ES-I3 (cell line): ENCODE measurements at regions not wholly inside any gene's neighbourhood (a gene's known extent, or its start where the extent isn't known, plus 50 kb on each side); places are given as distances from the start of the nearest gene placed in this dataset.
"Not testable (repeated sequence)": the region's sequence is repeated elsewhere in the genome, so short reads cannot be mapped to it uniquely, and the experiment has no call there.

Experiments used
- H3K36me3 ChIP-seq: 2 replicates; pipeline ENCODE4 v1.6.1; 2013; ENCODE audit warnings: mild to moderate bottlenecking, low read length, control low read depth, moderate library complexity; ENCODE audit not compliant: insufficient read depth
- H3K4me1 ChIP-seq: 2 replicates; pipeline ENCODE4 v1.6.1; 2013; ENCODE audit warnings: mild to moderate bottlenecking, control low read depth, low read length; ENCODE audit not compliant: insufficient read depth
- H3K9ac ChIP-seq: 2 replicates; pipeline ENCODE4 v1.6.1; 2013; ENCODE audit warnings: low read depth, mild to moderate bottlenecking, low read length, moderate library complexity
- H3K9me3 ChIP-seq: 2 replicates; pipeline ENCODE4 v1.6.1; 2013; ENCODE audit warnings: mild to moderate bottlenecking, low read length, moderate library complexity; ENCODE audit not compliant: control insufficient read depth, insufficient read depth

- Histone ChIP-seq H3K9me3 (no peaks in the 10 kb centered on the region), H3K4me1 (no peaks in the 10 kb centered on the region), H3K9ac (no peak overlapping the region), H3K36me3 (no peaks in the 10 kb centered on the region)
These were observed 319.1 kb upstream of the CNTNAP2 start for GRCh38 chr7:145797507-145797906.

DNA sequence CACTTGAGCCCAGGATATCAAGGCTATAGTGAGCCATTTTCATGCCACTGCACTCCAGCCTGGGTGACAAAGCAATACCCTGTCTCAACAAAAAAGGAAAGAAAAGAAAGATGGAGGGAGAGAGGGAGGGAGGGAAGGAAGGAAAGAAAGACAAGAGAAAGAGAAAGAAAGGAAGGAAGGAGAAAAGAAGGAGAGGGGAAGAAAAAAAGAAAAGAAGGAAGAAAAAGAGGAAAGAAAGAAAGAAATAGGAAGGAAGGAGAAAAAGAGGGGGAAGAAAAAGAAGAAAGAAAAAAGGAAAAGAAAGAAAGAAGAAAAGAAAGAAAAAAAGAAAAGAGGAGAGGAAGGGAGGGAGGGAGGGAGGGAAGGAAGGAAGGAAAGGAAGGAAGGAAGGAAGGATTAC, 321.5 kb upstream of the CNTNAP2 start:
- no peaks in the 10 kb centered on the region for H3K36me3 ChIP-seq
- H3K4me1 ChIP-seq = no peaks in the 10 kb centered on the region
- no peaks in the 10 kb centered on the region for H3K9me3 ChIP-seq
- H3K9ac ChIP-seq = no peak overlapping the region

DNA sequence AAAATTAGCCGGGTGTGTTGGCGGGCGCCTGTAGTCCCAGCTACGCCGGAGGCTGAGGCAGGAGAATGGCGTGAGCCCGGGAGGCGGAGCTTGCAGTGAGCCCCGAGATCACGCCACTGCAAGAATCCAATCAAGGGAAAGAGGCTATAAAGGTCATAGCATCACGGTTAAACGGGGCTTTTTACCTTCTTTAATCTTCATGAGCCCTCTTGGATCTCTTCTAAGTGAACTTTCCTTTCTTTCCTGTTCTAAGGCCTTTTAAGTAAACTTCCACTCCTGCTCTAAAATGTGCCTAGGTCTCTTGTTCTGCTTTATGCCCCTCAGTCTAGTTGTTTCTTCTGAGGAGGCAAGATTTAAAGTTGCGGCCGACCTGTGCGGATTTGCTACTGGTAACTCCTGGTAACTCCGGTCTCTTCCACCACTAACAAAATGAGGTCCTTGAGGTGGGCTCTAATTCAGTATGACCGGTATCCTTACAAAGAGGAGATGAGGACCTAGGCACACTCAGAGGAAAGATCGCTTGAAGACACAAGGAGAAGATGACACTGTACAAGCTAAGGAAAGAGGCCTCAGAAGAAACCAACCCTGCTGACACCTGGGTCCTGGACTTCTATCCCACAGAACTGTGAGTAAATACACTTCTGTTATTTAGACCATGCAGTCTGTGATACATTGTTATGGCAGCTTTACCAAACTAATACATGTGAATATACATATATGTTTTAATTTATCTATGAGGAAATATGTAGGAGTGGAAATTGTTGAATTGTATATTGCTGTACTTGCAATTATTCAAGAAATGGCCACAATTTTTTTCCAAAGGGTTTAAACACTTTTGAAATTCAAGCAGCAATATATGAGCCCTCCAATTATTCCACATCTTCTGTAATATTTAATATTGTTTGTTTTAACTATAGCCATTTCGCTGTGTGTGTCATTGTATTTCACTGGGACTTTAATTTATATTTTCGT, 331.5 kb upstream of the CNTNAP2 start:
- H3K9ac ChIP-seq = no peak overlapping the region
- no peaks in the 10 kb centered on the region for H3K9me3 ChIP-seq
- H3K4me1 ChIP-seq = no peaks in the 10 kb centered on the region
- H3K36me3 ChIP-seq = no peaks in the 10 kb centered on the region

DNA sequence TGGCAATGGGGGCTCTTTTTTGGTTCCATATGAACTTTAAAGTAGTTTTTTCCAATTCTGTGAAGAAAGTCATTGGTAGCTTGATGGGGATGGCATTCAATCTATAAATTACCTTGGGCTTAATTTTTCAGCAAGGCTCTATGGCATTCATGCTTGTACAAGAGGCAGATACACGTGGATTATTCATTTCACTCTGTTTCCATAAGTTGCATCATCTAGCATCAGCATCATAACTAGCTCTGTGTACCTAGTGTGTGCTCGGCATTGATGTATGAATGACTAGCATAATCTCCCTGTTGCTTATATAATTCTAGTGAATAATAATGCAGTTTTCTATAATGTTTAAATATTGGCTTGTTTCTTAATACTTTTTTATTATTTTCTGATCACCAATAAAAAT, 335.2 kb upstream of the CNTNAP2 start:
- H3K9me3 ChIP-seq, H3K9ac ChIP-seq, H3K36me3 ChIP-seq, H3K4me1 ChIP-seq: not testable (repeated sequence)

GRCh38 chr7:145779140-145779539, 337.5 kb upstream of the CNTNAP2 start:
- H3K36me3 ChIP-seq = no peaks in the 10 kb centered on the region
- no peaks in the 10 kb centered on the region for H3K4me1 ChIP-seq
- H3K9me3 ChIP-seq = no peaks in the 10 kb centered on the region
- H3K9ac ChIP-seq = no peak overlapping the region

DNA sequence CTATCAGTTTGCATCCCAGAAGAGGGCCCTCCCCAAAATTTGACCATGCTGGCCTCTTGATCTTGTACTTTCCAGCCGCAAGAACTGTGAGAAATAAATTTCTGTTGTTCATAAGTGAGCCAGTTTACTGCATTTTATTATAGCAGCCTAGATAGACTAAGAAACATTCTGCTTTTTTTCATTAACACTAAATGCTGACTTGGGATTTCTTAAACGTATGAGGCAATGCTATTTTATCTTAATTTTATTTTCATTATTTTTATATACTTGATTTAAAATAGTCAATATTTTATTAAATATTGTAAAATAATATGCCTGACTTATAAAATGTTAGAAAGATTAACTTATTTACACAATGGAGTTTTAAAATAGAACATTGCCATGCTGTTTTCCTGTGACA, 341.8 kb upstream of the CNTNAP2 start:
- Histone ChIP-seq H3K4me1 (no peaks in the 10 kb centered on the region), H3K36me3 (no peaks in the 10 kb centered on the region), H3K9me3 (no peaks in the 10 kb centered on the region), H3K9ac (no peak overlapping the region)

- Histone ChIP-seq H3K9me3 (no peaks in the 10 kb centered on the region), H3K36me3 (no peaks in the 10 kb centered on the region), H3K4me1 (no peaks in the 10 kb centered on the region), H3K9ac (no peak overlapping the region)
These were observed 363.6 kb upstream of the CNTNAP2 start for GRCh38 chr7:145753004-145753403.

- Histone ChIP-seq H3K9ac (no peak overlapping the region), H3K9me3 (no peaks in the 10 kb centered on the region), H3K36me3 (no peaks in the 10 kb centered on the region), H3K4me1 (peaks cover under 1% of the 10 kb centered on the region; the same call in 1 of the 2 replicates)
These were observed 379.0 kb upstream of the CNTNAP2 start for GRCh38 chr7:145737617-145738016.

DNA sequence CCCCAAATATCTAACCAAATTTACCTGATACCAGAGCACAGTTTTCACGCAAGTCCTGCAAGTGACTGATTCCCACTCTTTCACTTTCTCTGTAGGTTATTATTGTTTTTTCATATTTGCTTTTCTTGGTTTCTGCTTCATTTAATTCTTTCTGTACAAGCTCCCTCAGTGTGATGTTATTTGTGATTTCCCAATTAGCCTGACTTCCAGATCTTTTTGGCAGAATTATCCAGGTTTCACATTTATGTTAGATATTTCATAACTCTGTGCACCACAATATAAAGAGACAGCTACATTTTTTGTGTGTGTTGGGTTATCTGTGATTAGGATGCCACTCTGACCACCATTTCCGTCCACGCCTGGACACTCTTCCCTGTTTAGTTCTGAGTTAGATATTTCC, 381.5 kb upstream of the CNTNAP2 start:
- Histone ChIP-seq H3K4me1 (peaks cover 9% of the 10 kb centered on the region; the same call in 1 of the 2 replicates), H3K9me3 (no peaks in the 10 kb centered on the region), H3K9ac (no peak overlapping the region), H3K36me3 (no peaks in the 10 kb centered on the region)

DNA sequence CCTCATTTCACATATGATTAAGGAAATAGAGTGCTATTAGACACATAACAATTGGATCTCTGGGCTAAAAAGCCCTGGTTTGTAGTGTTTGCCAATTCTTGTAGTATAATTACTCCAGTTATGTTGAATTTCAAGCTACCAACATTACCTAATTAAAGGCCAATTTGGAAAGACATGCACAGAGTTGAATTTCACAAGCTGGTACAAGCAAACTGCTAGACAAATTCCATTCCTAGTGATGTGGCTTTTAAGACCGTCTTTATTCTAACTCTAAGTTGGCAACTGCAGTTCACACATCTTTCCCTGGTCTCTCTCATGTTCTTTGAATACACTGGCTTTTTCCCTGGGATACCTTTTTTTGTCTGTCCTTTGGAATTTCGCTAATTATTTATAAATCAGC, 384.1 kb upstream of the CNTNAP2 start:
- H3K9me3 ChIP-seq = no peaks in the 10 kb centered on the region
- no peaks in the 10 kb centered on the region for H3K36me3 ChIP-seq
- H3K4me1 ChIP-seq = peaks cover 9% of the 10 kb centered on the region; the same call in 1 of the 2 replicates
- H3K9ac ChIP-seq = no peak overlapping the region

DNA sequence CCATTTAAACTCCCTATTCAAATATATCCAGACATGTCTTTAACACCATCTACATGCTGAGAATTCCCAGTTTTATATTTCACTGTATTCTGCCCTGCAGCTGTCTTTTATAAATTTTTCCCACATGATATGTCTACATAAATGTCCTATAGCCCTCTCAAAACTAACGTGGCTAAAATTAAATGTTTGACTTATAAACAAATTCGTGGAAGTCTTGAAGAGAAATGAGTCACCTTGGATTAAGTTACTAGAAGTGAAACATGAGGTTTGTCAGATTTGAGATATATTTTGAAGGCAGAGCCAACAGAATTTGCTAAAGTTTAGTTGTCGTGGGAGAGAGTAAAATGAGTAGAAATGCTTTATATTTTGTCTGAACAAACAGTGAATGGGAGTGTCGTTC, 386.9 kb upstream of the CNTNAP2 start:
- Histone ChIP-seq H3K9ac (no peak overlapping the region), H3K4me1 (peaks cover 9% of the 10 kb centered on the region; the same call in 1 of the 2 replicates), H3K9me3 (no peaks in the 10 kb centered on the region), H3K36me3 (no peaks in the 10 kb centered on the region)

DNA sequence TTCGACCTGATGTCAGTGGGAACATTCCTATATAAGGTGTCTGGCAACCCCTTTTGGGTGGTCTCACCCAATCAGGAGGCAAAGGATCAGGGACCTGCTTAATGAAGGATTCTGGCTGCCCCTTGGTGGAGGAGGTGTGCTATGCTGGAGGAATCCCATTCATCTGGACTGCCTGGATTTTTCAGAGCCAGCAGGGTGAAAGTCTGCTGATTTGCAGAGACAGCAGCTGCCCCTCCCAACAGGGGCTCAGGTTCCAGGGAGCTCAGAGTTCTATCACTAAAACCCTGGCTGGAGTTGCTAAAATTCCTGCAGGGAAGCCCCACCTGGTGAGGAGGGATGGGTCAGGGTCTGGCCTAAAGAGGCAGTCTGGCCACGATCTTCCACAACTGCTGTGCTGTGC, 398.5 kb upstream of the CNTNAP2 start:
- Histone ChIP-seq H3K4me1 (peaks cover 3% of the 10 kb centered on the region; the same call in 1 of the 2 replicates), H3K9ac (no peak overlapping the region), H3K36me3 (no peaks in the 10 kb centered on the region), H3K9me3 (no peaks in the 10 kb centered on the region)

GRCh38 chr7:145700488-145700887, 416.1 kb upstream of the CNTNAP2 start:
- Histone ChIP-seq H3K4me1 (no peaks in the 10 kb centered on the region), H3K9ac (no peak overlapping the region), H3K36me3 (no peaks in the 10 kb centered on the region), H3K9me3 (no peaks in the 10 kb centered on the region)

DNA sequence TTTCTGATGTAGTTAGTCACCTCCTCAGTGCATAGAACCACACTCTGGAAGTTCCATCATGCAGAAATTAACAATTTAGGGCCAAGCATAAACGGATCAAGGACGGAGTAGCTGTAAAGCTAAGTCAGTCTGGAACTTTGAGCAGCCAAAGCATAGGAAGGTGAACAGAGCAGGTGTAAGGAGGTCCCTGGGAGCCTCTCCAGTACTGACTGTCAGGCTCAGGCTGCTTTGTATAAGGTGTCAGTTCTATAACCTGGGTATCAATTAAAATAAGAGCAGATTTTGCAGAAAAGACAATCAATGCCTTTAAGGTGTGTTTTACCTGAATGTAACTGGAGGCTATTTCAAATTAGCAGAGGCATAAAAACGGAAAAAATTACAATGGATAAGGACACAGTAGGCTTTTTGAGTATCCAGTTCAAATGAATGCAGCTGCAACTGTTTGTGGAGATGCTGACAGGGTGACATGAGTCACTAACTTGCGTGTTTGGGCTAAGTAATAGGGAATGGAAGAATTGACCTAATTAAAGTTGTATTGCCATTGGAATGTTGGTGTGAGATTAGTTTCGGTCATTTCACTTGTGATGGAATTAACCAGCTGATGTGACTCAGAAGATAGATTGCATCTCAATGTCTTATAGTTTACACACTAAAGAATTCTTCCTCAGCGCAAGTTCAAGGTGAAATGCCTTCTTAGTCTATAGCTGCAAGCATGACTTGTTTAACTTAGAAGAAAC, 417.9 kb upstream of the CNTNAP2 start:
- Histone ChIP-seq H3K36me3 (no peaks in the 10 kb centered on the region), H3K9ac (no peak overlapping the region), H3K4me1 (no peaks in the 10 kb centered on the region), H3K9me3 (no peaks in the 10 kb centered on the region)
